OCI-M1 (cell line): ENCODE measurements at regions not wholly inside any gene's neighbourhood (a gene's known extent, or its start where the extent isn't known, plus 50 kb on each side); places are given as distances from the start of the nearest gene placed in this dataset.

ENCODE experiments used
- DNase-seq: peaks from one replicate; lab custom pipeline; 2025; lab: John Stamatoyannopoulos, UW

DNA sequence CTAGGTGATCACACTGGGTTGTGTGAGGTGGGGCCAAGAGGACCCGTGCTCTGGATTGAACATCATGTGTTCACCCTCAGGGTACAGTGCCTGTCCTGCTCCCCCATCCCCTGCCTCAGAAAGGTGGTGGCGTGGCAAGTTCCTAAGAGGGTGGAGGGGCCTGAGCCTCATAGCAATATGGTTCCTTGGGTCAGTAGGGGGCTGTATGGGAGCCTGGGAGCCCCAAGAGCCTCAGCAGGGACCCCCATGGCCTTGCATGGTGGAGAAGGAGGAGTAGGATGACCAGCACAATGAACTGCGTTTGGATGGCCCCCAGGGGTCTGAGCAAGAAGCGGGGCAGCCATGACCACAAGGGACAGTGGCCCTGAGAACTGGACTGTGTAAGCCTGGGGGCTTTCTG lies 89.6 kb upstream of the SHB start:
- DNase-seq: no peak

DNA sequence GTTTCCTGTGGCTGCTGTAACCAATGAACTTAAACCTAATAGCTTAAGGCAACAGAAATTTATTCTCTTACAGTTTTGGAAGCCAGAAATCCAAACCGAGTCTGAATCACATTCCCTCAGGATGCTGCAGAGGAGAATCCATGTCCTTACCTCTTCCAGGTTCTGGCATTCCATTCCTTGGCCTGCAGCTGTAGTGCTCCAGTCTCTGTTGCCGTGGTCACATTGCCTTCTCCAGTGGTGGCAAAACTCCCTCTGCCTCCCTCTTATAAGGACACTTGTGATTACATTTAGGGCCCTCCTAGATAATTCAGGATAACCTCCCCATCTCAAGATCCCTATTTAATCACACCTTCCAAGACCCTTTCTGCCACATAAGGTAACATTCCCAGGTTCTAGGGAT lies 88.7 kb upstream of the SHB start:
- no peak for DNase-seq

GRCh38 chr9:38154501-38155421 lies 85.7 kb upstream of the SHB start:
- no peak for DNase-seq

DNA sequence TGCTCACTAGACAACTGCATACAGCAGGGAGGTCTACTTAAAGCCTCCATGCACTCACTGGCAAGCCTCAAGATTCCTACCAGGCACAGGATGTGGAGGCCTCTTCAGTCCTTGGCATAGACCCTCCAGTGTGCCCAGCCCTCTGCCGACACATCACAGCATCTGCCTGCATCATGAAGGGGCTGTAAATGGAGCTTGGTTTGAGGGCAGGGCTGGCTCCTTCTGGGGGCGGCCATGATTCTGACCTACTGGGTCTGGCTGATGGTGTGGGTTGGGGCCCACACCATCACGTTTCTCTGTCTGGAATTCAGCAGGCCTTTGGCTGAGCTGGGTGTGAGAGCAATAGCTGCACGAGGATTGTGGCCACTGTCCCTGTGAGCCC lies 84.9 kb upstream of the SHB start:
- no peak for DNase-seq

- DNase-seq: no peak
Measured at GRCh38 chr9:38153152-38153909, 84.3 kb upstream of the SHB start.

DNA sequence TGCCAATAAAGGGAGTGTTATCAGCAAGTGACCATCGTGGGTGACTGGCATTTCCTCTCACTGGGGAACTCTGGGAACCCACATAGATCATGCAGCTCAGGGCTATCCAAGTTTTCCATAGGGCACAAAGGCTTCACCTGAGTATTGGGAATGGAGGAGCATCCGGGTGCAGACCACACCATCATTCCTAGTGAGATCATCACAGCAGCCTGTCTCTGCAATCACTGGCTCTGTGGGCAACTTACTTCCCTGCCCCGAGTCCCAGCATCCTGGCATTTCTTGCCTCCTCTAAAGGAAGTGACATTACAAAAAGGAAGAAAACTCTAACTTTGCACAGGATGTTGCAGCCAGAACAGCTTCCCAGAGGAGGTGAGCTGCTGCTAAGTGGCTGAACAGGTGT lies 80.6 kb upstream of the SHB start:
- DNase-seq: no peak

GRCh38 chr9:38146844-38147243 lies 77.8 kb upstream of the SHB start:
- no peak for DNase-seq

DNA sequence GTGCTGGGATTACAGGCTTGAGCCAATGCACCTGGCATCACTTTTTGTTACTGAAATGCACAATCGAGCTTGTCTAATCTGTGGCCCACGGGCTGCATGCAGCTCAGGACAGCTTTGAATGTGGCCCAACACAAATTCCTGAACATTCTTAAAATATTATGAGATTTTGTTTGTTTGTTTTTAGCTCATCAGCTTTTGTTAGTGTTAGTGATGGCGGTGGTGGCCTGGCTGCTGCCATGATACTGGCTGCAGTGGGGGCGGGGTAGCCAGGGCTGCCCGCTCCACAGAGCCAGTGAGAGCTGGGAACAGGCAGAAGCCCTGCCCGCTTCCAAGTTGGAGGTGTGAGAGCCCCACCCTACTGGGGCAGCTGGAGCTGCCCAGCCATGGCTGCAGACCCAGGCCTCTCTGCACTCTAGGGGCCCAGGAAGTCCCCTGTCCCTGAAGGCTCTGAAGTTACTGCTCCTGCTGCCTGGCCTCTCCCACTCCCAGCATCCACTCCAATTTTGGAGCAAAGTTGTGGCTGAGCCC lies 76.6 kb upstream of the SHB start:
- no peak for DNase-seq

DNA sequence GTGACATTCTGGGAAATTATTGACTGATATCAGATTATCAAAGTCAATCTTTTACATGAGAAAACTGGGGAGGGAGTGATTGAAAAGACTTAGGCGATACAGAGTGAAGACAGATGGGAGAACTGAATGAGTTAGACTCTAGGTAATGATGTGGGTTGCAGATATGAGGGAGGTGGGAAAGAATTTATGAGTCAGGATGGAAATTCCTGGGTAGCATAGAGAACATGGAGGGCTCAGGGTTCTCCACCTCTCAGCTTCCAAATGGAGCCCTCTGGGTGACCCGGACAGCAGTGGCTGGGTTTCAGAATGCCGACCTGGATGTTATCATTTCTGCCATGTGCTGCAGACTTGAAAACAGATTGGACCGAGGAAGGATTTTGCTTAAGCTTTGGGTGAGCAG lies 75.4 kb upstream of the SHB start:
- DNase-seq: no peak

GRCh38 chr9:38141746-38142591 lies 72.9 kb upstream of the SHB start:
- no peak for DNase-seq

GRCh38 chr9:38138276-38138675 lies 69.2 kb upstream of the SHB start:
- DNase-seq: no peak

GRCh38 chr9:38137342-38137741 lies 68.3 kb upstream of the SHB start:
- DNase-seq: peak; percentile 21

DNA sequence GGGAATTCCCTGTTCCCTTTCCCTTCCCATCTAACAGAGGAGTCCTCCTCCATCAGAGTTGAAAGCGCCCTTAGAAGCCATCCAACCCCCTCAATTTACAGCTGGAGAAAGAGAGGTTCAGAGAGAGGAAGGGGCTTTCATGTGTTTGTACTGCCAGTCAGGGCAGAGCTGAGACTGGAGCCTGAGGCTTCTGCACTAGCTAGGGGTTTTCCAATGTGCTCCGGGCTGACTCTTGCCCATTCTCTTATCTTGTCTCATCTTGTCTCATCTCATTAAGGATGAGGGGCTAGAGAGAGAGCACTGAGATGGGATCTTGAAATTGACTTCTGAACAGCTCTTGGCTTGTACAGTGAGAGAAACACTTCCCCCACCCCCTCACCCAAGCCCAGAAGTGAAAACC lies 67.4 kb upstream of the SHB start:
- DNase-seq: no peak

DNA sequence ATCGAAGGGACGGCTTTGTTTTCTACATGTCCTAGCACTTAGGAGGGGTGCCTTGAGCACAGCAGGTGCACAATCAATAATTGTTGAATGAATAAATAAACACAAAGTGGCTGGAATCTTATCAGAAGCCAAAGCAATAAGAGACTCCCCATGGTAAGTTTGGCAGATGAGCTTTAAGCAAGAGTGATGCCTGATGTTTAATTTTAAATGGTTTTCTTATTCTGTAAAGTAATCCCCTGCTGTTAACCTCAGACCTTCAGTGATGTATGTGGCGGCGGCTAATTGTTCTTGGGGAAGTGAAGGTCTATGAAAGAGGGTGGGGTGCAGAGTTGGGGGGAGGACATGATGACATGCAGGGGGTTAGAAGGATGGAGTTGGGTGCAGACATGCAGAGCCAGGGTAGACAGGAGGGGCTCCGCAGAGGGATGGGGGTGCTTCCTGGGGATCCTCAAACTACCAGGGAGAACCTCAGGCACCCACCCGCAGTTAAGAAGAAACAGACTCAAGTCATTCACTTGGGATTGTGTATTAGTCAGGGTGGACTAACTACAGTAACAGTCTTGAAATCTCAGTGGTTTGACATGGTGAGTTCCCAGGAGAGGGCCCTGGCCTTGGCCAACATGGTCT lies 65.7 kb upstream of the SHB start:
- no peak for DNase-seq

DNA sequence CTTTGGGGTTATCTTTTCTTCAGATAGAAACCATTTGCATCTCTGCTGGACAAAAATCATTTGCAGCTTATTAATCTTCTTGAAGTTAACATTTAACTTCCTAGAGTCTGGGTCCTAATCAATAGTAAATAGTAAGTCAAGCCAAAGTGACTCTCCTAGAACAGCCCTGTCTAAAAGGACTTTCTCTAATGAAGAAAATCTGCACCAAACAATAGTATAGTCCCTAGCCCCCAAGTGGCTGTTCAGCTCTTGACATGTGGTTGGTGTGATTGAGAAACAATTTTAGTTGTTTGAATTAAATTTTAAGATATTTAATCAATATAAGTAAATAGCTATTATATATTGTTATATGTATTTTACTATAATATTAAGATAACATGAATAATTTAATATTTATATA lies 64.6 kb upstream of the SHB start:
- no peak for DNase-seq

DNA sequence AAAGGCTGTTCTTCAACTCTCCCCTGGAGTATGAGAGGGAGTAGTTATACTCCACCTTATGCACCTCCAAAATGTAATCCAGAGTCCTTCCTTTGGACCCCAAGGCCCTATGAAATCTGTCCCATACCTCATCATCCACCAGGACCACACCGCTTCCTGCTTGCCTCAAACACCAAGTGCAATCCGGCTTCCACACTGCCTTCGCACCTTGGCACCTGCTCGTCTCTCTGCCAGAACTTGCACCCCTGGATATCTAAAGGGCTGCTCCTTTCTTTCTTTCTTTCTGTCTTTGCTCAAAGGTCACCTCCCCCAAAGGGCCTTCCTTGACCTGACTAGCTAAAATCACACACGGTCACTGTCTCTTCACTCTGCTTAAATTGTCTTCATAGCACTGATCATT lies 63.9 kb upstream of the SHB start:
- DNase-seq: no peak

DNA sequence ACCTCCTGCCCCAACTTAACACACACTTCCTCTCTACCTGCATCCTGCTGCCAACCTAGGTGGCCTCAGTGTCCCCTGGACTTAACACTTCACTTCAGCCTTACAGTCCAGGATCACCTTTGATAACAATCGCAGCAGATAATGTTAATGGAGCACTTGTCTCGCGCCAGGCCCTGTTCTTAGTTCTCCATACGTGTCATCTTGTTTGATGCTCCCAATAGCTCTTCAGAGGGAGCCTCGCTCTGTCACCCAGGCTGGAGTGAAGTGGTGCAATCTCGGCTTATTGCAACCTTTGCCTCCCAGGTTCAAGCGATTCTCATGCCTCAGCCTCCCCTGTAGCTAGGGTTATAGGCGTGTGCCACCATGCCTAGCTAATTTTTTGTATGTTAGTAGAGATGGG lies 62.7 kb upstream of the SHB start:
- DNase-seq: no peak

GRCh38 chr9:38130724-38131123 lies 61.7 kb upstream of the SHB start:
- peak; percentile 64 for DNase-seq

- DNase-seq: no peak
Measured at GRCh38 chr9:38129366-38129765, 60.3 kb upstream of the SHB start.

DNA sequence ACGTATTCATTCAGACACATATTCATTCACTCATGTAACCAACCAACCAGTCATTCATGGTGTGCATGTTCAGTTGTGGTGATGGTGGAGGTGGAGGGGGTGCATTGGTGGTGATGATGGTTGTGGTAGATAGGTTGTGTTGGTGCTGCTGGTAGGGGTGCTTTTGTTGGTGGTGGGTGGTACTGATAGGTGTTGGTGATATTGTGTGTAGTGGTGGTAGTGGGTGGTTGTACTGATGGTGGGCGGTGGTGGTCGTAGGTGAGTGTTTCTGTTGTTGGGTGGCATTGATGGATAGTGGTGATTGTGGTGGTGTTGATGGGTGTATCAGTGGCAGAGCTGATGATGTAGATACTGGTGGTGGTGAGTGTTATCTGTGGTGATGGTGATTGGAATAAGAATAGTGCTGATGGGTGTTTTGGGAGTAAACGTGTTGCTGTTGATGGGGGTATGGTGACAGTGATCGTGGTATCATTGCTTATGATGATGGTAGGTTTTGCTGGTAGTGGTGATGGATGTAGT lies 59.8 kb upstream of the SHB start:
- no peak for DNase-seq

DNA sequence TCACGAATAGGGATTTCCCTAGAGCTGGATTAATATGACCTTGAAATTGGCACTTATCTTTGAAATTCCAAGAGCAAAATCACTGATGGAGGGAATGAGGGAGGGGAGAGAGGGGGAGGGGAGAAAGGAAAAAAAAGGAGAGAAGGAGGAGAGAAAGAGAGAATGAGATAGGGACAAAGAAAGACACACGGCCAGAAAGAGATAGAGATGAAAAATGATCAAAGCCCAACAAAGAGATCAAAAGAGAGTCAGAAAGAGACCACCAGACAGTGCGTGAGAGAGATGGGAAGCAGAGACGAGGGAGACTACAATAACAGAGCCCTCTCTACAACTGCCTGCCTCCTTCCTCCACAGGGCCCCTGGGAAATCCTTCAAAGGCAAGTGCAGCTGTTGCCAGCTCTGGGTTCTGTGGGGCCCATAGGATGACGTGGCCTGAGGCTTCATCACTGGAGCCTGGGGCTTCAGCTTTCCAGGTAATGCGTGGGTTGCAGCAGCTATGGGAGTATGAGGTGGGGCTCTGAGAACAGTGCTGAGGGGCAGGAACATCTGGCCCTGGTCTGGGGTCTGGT lies 58.3 kb upstream of the SHB start:
- DNase-seq: no peak
